ENCODE measurements at regions not wholly inside any gene's neighbourhood (a gene's known extent, or its start where the extent isn't known, plus 50 kb on each side); places are given as distances from the start of the nearest gene placed in this dataset.
"Not testable (repeated sequence)": the region's sequence is repeated elsewhere in the genome, so short reads cannot be mapped to it uniquely, and the experiment has no call there.

- Mint-ChIP-seq H3K27ac (no peak overlapping the region), H3K4me3 (no peak overlapping the region), H3K4me1 (no peaks in the 10 kb centered on the region), H3K27me3 (ENCODE audit: low read depth) (no peaks in the 10 kb centered on the region), H3K9me3 (no peaks in the 10 kb centered on the region; the same call in 1 of the 2 replicates), H3K36me3 (no peaks in the 10 kb centered on the region)
- CTCF ChIA-PET = interaction anchor here (1.0 kb wide), 1 partner anchor 387 kb away, joined by 3 read pairs; no protein-coding TSS in a partner anchor
- POLR2A ChIA-PET = no interaction called here
- DNase-seq (ENCODE audit: low spot score) = no peak
- TF ChIP-seq EMX1 (CRISPR knock-in tag; IDR thresholded peaks at IDR 0.05) = no peak
- TF ChIP-seq ETV6 (CRISPR knock-in tag; IDR thresholded peaks at IDR 0.05) = no peak
- no peak for TF ChIP-seq TEAD4 (CRISPR knock-in tag; IDR thresholded peaks at IDR 0.05)
- TF ChIP-seq MAX (CRISPR knock-in tag; IDR thresholded peaks at IDR 0.05) = no peak
- no peak for TF ChIP-seq IRF1 (CRISPR knock-in tag; IDR thresholded peaks at IDR 0.05)
- no peak for ATAC-seq
Observed at GRCh38 chr3:65004306-65004705, 316.5 kb upstream of the ADAMTS9 start.

GRCh38 chr3:65001119-65001518, 313.3 kb upstream of the ADAMTS9 start:
- H3K9me3 Mint-ChIP-seq; POLR2A ChIA-PET; H3K4me3 Mint-ChIP-seq; ATAC-seq; H3K27me3 Mint-ChIP-seq (ENCODE audit: low read depth); H3K36me3 Mint-ChIP-seq; DNase-seq (ENCODE audit: low spot score); H3K4me1 Mint-ChIP-seq; CTCF ChIA-PET; H3K27ac Mint-ChIP-seq: not testable (repeated sequence)

- CTCF ChIA-PET = no interaction called here
- TF ChIP-seq ZNF281 (CRISPR knock-in tag; IDR thresholded peaks at IDR 0.05) (no peak), HMGXB4 (CRISPR knock-in tag; IDR thresholded peaks at IDR 0.05) (no peak), STAT6 (CRISPR knock-in tag; conservative IDR thresholded peaks at IDR 0.05; ENCODE audit: low read depth) (no peak), MAX (CRISPR knock-in tag; IDR thresholded peaks at IDR 0.05) (no peak), RELA (CRISPR knock-in tag; IDR thresholded peaks at IDR 0.05; ENCODE audit: borderline replicate concordance) (no peak), PRRX2 (CRISPR knock-in tag; IDR thresholded peaks at IDR 0.05) (no peak), JAZF1 (CRISPR knock-in tag; IDR thresholded peaks at IDR 0.05) (no peak), ETV6 (CRISPR knock-in tag; IDR thresholded peaks at IDR 0.05) (no peak), GTF2I (CRISPR knock-in tag; conservative IDR thresholded peaks at IDR 0.05) (no peak), RORB (CRISPR knock-in tag; IDR thresholded peaks at IDR 0.05) (no peak), NR3C1 (CRISPR knock-in tag; conservative IDR thresholded peaks at IDR 0.05; ENCODE audit: low read depth) (no peak), PREB (CRISPR knock-in tag; IDR thresholded peaks at IDR 0.05; ENCODE audit: borderline replicate concordance) (no peak), ZNF671 (CRISPR knock-in tag; IDR thresholded peaks at IDR 0.05) (no peak), E2F5 (CRISPR knock-in tag; IDR thresholded peaks at IDR 0.05) (no peak), ZMAT4 (CRISPR knock-in tag; IDR thresholded peaks at IDR 0.05) (no peak), NR1H2 (CRISPR knock-in tag; IDR thresholded peaks at IDR 0.05) (no peak), ZNF219 (CRISPR knock-in tag; IDR thresholded peaks at IDR 0.05; ENCODE audit: borderline replicate concordance) (no peak)
- DNase-seq (ENCODE audit: low spot score) = no peak
- no peak overlapping the region for H3K27ac Mint-ChIP-seq
- H3K4me1 Mint-ChIP-seq = peaks cover 37% of the 10 kb centered on the region
- H3K27me3 Mint-ChIP-seq (ENCODE audit: low read depth) = no peaks in the 10 kb centered on the region
- POLR2A ChIA-PET = no interaction called here
- H3K9me3 Mint-ChIP-seq = no peaks in the 10 kb centered on the region; the same call in 1 of the 2 replicates
- no peak for ATAC-seq
- H3K4me3 Mint-ChIP-seq = no peak overlapping the region
- H3K36me3 Mint-ChIP-seq = no peaks in the 10 kb centered on the region
Observed at GRCh38 chr3:64998317-64998716, 310.5 kb upstream of the ADAMTS9 start.

All from WTC11 (cell line).